ENCODE measurements at regions not wholly inside any gene's neighbourhood (a gene's known extent, or its start where the extent isn't known, plus 50 kb on each side); places are given as distances from the start of the nearest gene placed in this dataset.

DNA sequence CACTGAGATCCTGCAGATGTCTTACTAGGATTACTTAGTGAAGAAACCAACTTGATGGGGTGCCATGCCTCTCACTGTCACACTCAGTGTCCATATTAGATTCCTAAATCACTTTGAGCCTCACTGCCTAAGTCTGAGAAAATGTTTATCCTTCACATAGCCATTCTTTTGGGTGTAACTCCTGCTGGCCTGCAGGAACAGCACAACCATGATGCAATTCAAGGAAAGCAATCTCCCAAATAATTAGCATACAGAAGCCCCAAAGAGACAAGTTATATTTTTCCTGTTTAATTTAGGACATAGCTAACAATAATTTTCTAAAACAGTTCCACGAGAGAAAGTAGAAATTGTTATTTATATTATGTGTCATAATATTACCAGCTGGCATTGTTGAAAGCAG, 655.5 kb downstream of the KCNA4 start:
- TF ChIP-seq, protein P1, sequence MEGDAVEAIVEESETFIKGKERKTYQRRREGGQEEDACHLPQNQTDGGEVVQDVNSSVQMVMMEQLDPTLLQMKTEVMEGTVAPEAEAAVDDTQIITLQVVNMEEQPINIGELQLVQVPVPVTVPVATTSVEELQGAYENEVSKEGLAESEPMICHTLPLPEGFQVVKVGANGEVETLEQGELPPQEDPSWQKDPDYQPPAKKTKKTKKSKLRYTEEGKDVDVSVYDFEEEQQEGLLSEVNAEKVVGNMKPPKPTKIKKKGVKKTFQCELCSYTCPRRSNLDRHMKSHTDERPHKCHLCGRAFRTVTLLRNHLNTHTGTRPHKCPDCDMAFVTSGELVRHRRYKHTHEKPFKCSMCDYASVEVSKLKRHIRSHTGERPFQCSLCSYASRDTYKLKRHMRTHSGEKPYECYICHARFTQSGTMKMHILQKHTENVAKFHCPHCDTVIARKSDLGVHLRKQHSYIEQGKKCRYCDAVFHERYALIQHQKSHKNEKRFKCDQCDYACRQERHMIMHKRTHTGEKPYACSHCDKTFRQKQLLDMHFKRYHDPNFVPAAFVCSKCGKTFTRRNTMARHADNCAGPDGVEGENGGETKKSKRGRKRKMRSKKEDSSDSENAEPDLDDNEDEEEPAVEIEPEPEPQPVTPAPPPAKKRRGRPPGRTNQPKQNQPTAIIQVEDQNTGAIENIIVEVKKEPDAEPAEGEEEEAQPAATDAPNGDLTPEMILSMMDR (IDR thresholded peaks at IDR 0.05; ENCODE audit: insufficient read depth, low read length) = no peak
- TF ChIP-seq GABPA (IDR thresholded peaks at IDR 0.05; ENCODE audit: low read depth) = no peak

Data from HL-60 (cell line).